ENCODE measurements at regions not wholly inside any gene's neighbourhood (a gene's known extent, or its start where the extent isn't known, plus 50 kb on each side); places are given as distances from the start of the nearest gene placed in this dataset.

- H3K4me3 ChIP-seq (ENCODE audit: low read depth in 2 of 2, low read length in 1 of 2) = no peak overlapping the region
- no peaks in the 10 kb centered on the region for H3K79me2 ChIP-seq (ENCODE audit: insufficient read depth)
- POLR2A ChIA-PET = no interaction called here
- H4K20me1 ChIP-seq (ENCODE audit: insufficient read depth) = no peaks in the 10 kb centered on the region
- TF ChIP-seq USF1 (IDR thresholded peaks at IDR 0.05; ENCODE audit: borderline replicate concordance, low read depth) (no peak), YY1 (IDR thresholded peaks at IDR 0.05; ENCODE audit: low read depth) (no peak), TAF1 (IDR thresholded peaks at IDR 0.05; ENCODE audit: borderline replicate concordance, low read depth, low read length) (no peak), CHD2 (IDR thresholded peaks at IDR 0.05; ENCODE audit: low read length, partially characterized antibody) (no peak), FOXM1 (IDR thresholded peaks at IDR 0.05; ENCODE audit: low read depth) (no peak), IRF3 (IDR thresholded peaks at IDR 0.05; ENCODE audit: low read depth, low read length) (no peak), GATA2 (CRISPR knock-in tag; IDR thresholded peaks at IDR 0.05) (no peak), PBX3 (IDR thresholded peaks at IDR 0.05) (no peak), REST (IDR thresholded peaks at IDR 0.05; ENCODE audit: low read depth, low read length) (no peak), MEF2A (IDR thresholded peaks at IDR 0.05; ENCODE audit: borderline replicate concordance, low read depth) (no peak), MXI1 (IDR thresholded peaks at IDR 0.05; ENCODE audit: low read depth, low read length) (no peak), JUND (IDR thresholded peaks at IDR 0.05) (no peak), RFX5 (IDR thresholded peaks at IDR 0.05; ENCODE audit: low read length) (no peak), USF2 (IDR thresholded peaks at IDR 0.05; ENCODE audit: borderline replicate concordance, low read depth, low read length) (no peak), FOSL2 (IDR thresholded peaks at IDR 0.05; ENCODE audit: borderline replicate concordance, low read depth) (no peak), RAD21 (IDR thresholded peaks at IDR 0.05; ENCODE audit: low read length) (no peak)
- no peaks in the 10 kb centered on the region for H3K4me1 ChIP-seq (ENCODE audit: control insufficient read depth in 1 of 2, insufficient read depth in 2 of 2, low read depth in 1 of 2, low read length in 1 of 2)
- WGBS (ENCODE audit: low lambda C conversion rate) = 61% methylated on average over 5 of the region's 5 CpGs
- no peaks in the 10 kb centered on the region for H3K9me2 ChIP-seq
- H3K27ac ChIP-seq (ENCODE audit: low read depth in 2 of 2, low read length in 1 of 2) = no peak overlapping the region
- H3K9me3 ChIP-seq = no peaks in the 10 kb centered on the region
- H3K36me3 ChIP-seq (replicated peaks in 1 of 2; ENCODE audit: control insufficient read depth in 1 of 2, insufficient read depth in 2 of 2, low read length in 1 of 2) = no peaks in the 10 kb centered on the region
- no peaks in the 10 kb centered on the region for H3F3A ChIP-seq (replicated peaks; ENCODE audit: insufficient read depth)
- no peak for DNase-seq
- no peaks in the 10 kb centered on the region for H3K27me3 ChIP-seq (ENCODE audit: insufficient read depth)
- H3K4me2 ChIP-seq = no peak overlapping the region
- no peak overlapping the region for H2AFZ ChIP-seq (ENCODE audit: low read depth)
- H3K9ac ChIP-seq = no peak overlapping the region
- CTCF ChIA-PET = no interaction called here
Measured at GRCh38 chr21:22898051-22898665, 1899.9 kb downstream of the NCAM2 start.

Data from SK-N-SH (cell line).